ENCODE measurements at regions not wholly inside any gene's neighbourhood (a gene's known extent, or its start where the extent isn't known, plus 50 kb on each side); places are given as distances from the start of the nearest gene placed in this dataset.

GRCh38 chr3:31373681-31374080 lies 159.0 kb upstream of the STT3B start:
- TF ChIP-seq CTCF (IDR thresholded peaks at IDR 0.05) (no peak), POLR2AphosphoS5 (IDR thresholded peaks at IDR 0.05) (no peak), POLR2A (IDR thresholded peaks at IDR 0.05) (no peak)

Measured in breast epithelium (tissue), 3 donors.